ENCODE measurements at regions not wholly inside any gene's neighbourhood (a gene's known extent, or its start where the extent isn't known, plus 50 kb on each side); places are given as distances from the start of the nearest gene placed in this dataset.

DNA sequence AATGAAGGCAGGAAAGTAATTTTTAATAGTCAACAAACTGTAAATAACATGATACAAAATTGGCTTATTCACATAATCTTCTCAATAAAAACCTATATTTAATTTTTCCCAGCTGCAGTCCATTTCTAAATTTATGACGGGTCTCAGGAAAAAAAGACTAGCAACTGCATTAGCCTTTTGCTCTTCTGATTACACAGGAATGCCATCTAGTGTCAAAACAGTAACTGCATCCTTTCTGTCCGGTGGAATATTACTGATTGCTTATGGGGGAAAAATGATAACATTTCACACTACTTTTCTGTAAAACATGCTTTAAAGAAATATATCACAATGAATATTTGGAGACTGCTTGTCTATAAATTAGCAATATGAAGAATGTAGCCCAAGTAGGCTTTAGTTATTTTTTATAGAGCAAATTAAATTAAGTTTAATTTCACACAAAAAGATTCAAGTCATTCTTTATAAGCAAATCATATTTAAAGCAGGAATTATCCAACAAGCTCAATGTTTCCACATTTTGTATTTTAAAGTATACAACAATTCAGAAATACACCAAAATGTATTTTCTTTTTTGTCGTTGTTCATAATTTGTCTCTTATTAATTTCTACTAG lies 534.7 kb downstream of the CDH10 start:
- TF ChIP-seq, protein P1, sequence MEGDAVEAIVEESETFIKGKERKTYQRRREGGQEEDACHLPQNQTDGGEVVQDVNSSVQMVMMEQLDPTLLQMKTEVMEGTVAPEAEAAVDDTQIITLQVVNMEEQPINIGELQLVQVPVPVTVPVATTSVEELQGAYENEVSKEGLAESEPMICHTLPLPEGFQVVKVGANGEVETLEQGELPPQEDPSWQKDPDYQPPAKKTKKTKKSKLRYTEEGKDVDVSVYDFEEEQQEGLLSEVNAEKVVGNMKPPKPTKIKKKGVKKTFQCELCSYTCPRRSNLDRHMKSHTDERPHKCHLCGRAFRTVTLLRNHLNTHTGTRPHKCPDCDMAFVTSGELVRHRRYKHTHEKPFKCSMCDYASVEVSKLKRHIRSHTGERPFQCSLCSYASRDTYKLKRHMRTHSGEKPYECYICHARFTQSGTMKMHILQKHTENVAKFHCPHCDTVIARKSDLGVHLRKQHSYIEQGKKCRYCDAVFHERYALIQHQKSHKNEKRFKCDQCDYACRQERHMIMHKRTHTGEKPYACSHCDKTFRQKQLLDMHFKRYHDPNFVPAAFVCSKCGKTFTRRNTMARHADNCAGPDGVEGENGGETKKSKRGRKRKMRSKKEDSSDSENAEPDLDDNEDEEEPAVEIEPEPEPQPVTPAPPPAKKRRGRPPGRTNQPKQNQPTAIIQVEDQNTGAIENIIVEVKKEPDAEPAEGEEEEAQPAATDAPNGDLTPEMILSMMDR (IDR thresholded peaks at IDR 0.05; ENCODE audit: insufficient read depth, low read depth, low read length), result peak; percentile 14
- no peak overlapping the region for H3K4me3 ChIP-seq (ENCODE audit: low read depth, low read length)
- no peak for DNase-seq (ENCODE audit: low read depth)

DNA sequence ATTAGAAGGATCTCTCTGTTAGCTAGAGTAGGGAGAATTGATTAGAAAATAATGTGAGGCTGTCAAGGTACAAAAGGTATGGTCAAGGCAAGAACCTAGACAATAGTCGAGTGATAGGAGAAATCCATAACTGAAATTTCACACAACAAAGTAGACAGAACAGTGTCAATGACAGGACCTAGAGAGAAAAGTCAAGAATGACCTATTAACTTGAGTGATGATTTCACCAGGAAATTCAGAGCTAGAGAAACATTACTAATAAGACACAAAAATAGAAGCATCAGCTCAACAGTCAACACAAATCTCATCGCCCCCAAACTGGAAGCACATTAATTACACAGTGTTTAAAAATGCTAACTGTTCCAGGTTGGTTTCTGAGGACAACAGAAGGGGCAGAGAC lies 532.4 kb downstream of the CDH10 start:
- DNase-seq (ENCODE audit: low read depth), result no peak
- no peak overlapping the region for H3K4me3 ChIP-seq (ENCODE audit: low read depth, low read length)
- TF ChIP-seq, protein P1 (IDR thresholded peaks at IDR 0.05; ENCODE audit: insufficient read depth, low read depth, low read length), result no peak

DNA sequence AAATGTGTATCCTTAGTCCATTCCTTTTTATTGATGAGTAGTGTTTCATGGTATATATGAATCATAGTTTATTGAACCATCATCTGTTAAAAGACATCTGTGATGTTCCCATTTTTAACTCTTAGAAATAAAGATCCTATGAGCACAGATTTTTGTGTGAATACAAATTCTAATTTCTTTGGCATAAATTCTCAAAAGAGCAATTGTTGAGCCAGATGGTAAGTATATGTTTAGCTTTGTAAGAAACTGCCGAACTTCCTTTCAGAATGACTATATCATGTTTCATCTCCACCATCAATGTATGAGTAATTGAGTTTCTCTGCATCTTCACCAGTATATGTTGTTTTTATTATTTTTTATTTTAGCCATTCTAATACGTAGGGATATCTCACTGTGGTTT lies 526.4 kb downstream of the CDH10 start:
- TF ChIP-seq, protein P1 (IDR thresholded peaks at IDR 0.05; ENCODE audit: insufficient read depth, low read depth, low read length), result no peak
- DNase-seq (ENCODE audit: low read depth), result no peak

DNA sequence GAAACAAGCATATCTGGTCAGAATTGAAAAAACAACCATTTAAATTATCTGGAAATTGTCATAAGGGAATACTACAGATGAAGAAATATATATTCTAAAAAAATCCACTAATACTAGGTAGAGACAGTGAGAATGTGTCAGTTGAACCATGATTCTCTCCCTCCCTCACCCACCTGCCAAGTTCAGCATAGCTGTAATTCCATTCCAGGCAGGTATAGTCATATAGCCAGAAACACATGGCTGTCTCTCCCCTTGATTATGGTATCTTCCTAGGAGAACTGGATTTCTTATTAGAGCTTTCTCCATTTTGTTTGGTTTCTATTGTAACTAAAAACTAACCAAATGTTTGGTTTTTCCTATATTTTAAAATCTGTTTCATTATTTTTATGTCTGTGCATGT lies 509.2 kb downstream of the CDH10 start:
- TF ChIP-seq, protein P1 (IDR thresholded peaks at IDR 0.05; ENCODE audit: insufficient read depth, low read depth, low read length), result no peak

More for the DNA sequence above, 526.4 kb downstream of the CDH10 start:
- H3K4me3 ChIP-seq (ENCODE audit: low read depth, low read length), result no peak overlapping the region

DNA sequence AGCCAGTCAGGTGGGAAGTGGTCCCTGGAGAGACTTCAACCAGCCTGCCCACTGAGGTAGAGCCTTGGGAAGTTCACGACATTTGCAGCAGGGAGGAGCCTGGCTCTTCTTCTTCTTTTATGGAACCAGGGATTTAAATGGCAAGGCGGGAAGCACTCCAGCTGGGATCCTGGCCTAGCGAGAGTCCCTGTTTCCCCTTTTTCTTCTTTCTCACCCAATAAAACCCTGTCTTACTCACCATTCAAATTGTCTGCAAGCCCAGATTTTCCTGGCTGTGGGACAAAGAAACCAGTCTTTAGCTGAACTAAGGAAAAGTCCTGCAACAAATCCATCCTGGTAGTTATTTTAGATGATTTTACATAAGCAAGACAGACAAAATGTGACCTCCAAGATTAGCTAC lies 503.7 kb downstream of the CDH10 start:
- TF ChIP-seq, protein P1 (IDR thresholded peaks at IDR 0.05; ENCODE audit: insufficient read depth, low read depth, low read length), result no peak
- H3K4me3 ChIP-seq (ENCODE audit: low read depth, low read length), result no peak overlapping the region
- DNase-seq (ENCODE audit: low read depth), result no peak

More for the DNA sequence above, 509.2 kb downstream of the CDH10 start:
- H3K4me3 ChIP-seq (ENCODE audit: low read depth, low read length), result no peak overlapping the region
- DNase-seq (ENCODE audit: low read depth), result no peak

DNA sequence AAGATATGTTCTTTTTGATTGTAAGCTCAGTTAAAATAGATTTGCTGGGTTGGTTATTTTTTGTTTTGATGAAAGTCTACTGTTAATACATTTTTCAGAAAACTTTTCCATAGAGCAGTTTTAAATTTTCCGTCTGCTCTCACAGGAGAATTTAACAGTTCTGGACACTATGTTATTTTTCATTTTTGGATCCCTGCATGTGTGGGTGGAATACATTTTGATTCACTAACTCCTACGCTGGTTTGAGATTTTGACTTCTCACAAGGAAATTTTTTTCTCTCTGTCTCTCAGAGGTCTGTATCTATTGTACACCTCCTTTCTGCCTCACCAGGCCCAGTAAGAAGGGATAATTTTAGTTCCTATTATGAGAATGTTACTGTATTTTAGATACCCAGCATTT lies 502.4 kb downstream of the CDH10 start:
- TF ChIP-seq, protein P1 (IDR thresholded peaks at IDR 0.05; ENCODE audit: insufficient read depth, low read depth, low read length), result no peak
- DNase-seq (ENCODE audit: low read depth), result no peak
- H3K4me3 ChIP-seq (ENCODE audit: low read depth, low read length), result no peak overlapping the region

DNA sequence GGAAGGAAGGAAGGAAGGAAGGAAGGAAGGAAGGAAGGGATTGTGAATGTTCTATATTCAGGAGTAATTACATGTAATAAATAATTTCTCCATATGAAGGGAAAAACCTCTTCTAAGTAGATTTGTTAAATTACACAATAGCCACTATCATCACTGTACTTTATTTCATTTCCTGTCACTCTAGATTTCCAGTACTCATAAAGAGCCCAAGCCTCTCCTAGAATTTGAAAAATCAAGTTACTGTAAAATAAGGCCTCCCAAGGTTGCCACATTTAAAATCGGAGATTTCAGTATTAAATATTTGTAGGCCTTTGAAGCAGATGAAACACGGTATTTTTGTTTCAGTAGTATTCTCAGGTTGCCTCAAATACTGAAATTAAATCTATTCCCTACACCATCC lies 499.0 kb downstream of the CDH10 start:
- TF ChIP-seq, protein P1 (IDR thresholded peaks at IDR 0.05; ENCODE audit: insufficient read depth, low read depth, low read length), result no peak
- DNase-seq (ENCODE audit: low read depth), result no peak
- no peak overlapping the region for H3K4me3 ChIP-seq (ENCODE audit: low read depth, low read length)

Data from fibroblast of villous mesenchyme (primary cell).